ENCODE measurements at regions not wholly inside any gene's neighbourhood (a gene's known extent, or its start where the extent isn't known, plus 50 kb on each side); places are given as distances from the start of the nearest gene placed in this dataset.
"Not testable (repeated sequence)": the region's sequence is repeated elsewhere in the genome, so short reads cannot be mapped to it uniquely, and the experiment has no call there.

DNA sequence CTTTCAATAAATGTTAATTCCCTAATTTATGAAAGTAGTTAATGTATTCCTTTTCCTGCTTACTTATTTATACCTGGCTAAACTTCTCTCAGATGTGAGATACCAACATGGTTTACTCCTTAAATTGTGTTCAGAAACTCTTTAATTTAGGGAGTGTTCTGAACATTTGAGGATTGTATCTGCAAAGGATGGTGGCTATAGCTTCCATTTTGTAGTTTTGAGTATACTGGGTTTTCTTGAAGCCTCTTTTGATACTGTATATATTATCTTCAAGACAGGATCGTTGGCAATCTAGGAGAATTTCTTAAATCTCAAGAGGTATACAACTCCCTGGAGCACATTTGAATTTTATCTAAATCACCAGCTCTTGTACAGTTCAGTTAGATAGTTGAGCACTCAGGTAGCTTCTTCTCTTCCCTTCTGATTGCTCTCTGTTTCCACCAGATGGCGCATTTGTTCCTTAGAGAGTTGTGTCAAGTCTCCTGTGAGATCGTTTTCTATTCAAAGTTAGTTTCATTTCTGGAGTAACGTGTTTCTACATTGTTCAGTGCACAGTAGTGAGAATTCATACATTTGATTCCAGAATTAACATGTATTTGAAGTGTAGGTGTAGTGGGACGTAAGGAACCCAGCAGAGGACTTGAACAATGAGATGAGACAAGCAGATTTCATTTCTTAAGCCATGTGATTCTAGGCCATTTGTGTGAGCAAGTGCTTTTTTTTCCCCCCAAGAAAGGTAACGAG, 63.2 kb upstream of the GARIN1A start:
- peak; percentile 57 for DNase-seq (ENCODE audit: low read depth, low spot score)
- POLR2A ChIA-PET; dilution Hi-C loops (cut with MboI; ENCODE audit: extremely low pct_ligation_motif_present, low sequenced_read_pairs); H3K9me1 ChIP-seq (replicated peaks; ENCODE audit: control insufficient read depth, extremely low read depth, insufficient read depth, low read length); H3K27me3 ChIP-seq (ENCODE audit: control insufficient read depth in 2 of 2, insufficient read depth in 2 of 2, low read length in 2 of 2); H3K9ac ChIP-seq (replicated peaks; ENCODE audit: extremely low read depth, insufficient read depth, low read length); H4K20me1 ChIP-seq (replicated peaks; ENCODE audit: control insufficient read depth, extremely low read depth, insufficient read depth, low read length); H3K36me3 ChIP-seq (ENCODE audit: control insufficient read depth in 2 of 2, extremely low read depth in 1 of 2, insufficient read depth in 2 of 2, low read length in 2 of 2); intact Hi-C loops (cut with micrococcal nuclease); H3K79me2 ChIP-seq (ENCODE audit: control insufficient read depth, insufficient read depth, low read length); H3K9me3 ChIP-seq (replicated peaks; ENCODE audit: control insufficient read depth, insufficient read depth, low read length); H3K4me1 ChIP-seq (ENCODE audit: control insufficient read depth, extremely low read depth, insufficient read depth, low read length); BruUV-seq (replicated peaks): not testable (repeated sequence)
- peak overlapping the region; percentile 37 for H3K27ac ChIP-seq (ENCODE audit: insufficient read depth, low read depth, low read length)
- peak overlapping the region in 2 of 3 experiments; percentile 25 to 28 for H3K4me3 ChIP-seq (replicated peaks in 1 of 3; ENCODE audit: insufficient read depth in 1 of 3, low read depth in 1 of 3, low read length in 3 of 3)
- peak overlapping the region; percentile 79 for H3K4me2 ChIP-seq (ENCODE audit: insufficient read depth, low read length)
- H2AFZ ChIP-seq (ENCODE audit: low read depth, low read length), result peak overlapping the region; percentile 66
- CTCF ChIA-PET, result interaction anchor here (0.7 to 1.2 kb wide), 9 partner anchors 118 to 314 kb away, joined by 3 to 41 read pairs (median 3); no protein-coding TSS in a partner anchor
- TF ChIP-seq, protein P1, sequence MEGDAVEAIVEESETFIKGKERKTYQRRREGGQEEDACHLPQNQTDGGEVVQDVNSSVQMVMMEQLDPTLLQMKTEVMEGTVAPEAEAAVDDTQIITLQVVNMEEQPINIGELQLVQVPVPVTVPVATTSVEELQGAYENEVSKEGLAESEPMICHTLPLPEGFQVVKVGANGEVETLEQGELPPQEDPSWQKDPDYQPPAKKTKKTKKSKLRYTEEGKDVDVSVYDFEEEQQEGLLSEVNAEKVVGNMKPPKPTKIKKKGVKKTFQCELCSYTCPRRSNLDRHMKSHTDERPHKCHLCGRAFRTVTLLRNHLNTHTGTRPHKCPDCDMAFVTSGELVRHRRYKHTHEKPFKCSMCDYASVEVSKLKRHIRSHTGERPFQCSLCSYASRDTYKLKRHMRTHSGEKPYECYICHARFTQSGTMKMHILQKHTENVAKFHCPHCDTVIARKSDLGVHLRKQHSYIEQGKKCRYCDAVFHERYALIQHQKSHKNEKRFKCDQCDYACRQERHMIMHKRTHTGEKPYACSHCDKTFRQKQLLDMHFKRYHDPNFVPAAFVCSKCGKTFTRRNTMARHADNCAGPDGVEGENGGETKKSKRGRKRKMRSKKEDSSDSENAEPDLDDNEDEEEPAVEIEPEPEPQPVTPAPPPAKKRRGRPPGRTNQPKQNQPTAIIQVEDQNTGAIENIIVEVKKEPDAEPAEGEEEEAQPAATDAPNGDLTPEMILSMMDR (IDR thresholded peaks at IDR 0.05; ENCODE audit: extremely low read depth in 1 of 2, insufficient read depth in 1 of 2, low read depth in 1 of 2, low read length in 2 of 2), result peak; percentile 13 to 22
- peak; percentile 97 for FAIRE-seq

DNA sequence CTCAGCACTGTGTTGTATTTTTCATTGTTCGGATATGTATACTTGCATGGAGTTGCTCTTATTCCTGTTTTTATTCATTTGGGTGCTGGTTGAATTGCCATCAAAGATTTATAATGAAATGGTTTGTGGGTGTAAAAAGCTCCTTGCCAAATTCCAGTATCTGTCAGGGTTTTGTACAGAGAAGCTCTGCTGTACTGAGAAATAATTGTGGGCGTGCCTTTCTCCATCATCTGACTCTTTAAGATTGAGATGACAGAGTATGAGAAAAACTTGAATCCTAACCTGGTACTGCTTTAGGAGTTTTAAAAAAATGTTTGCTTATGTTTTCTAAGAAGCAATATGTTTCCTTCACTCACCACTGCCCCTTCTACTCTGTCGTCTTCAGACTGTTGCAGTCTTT, 58.7 kb upstream of the GARIN1A start:
- H3K9me1 ChIP-seq (replicated peaks; ENCODE audit: control insufficient read depth, extremely low read depth, insufficient read depth, low read length); BruUV-seq (replicated peaks); H3K9me3 ChIP-seq (replicated peaks; ENCODE audit: control insufficient read depth, insufficient read depth, low read length); H3K79me2 ChIP-seq (ENCODE audit: control insufficient read depth, insufficient read depth, low read length); CTCF ChIA-PET; H3K4me3 ChIP-seq (replicated peaks in 1 of 3; ENCODE audit: insufficient read depth in 1 of 3, low read depth in 1 of 3, low read length in 3 of 3); dilution Hi-C loops (cut with MboI; ENCODE audit: extremely low pct_ligation_motif_present, low sequenced_read_pairs); POLR2A ChIA-PET; DNase-seq (ENCODE audit: low read depth, low spot score); H3K4me2 ChIP-seq (ENCODE audit: insufficient read depth, low read length); H3K9ac ChIP-seq (replicated peaks; ENCODE audit: extremely low read depth, insufficient read depth, low read length); FAIRE-seq; intact Hi-C loops (cut with micrococcal nuclease); H2AFZ ChIP-seq (ENCODE audit: low read depth, low read length); H3K27ac ChIP-seq (ENCODE audit: insufficient read depth, low read depth, low read length); H4K20me1 ChIP-seq (replicated peaks; ENCODE audit: control insufficient read depth, extremely low read depth, insufficient read depth, low read length); H3K4me1 ChIP-seq (ENCODE audit: control insufficient read depth, extremely low read depth, insufficient read depth, low read length); H3K36me3 ChIP-seq (ENCODE audit: control insufficient read depth in 2 of 2, extremely low read depth in 1 of 2, insufficient read depth in 2 of 2, low read length in 2 of 2); H3K27me3 ChIP-seq (ENCODE audit: control insufficient read depth in 2 of 2, insufficient read depth in 2 of 2, low read length in 2 of 2): not testable (repeated sequence)

DNA sequence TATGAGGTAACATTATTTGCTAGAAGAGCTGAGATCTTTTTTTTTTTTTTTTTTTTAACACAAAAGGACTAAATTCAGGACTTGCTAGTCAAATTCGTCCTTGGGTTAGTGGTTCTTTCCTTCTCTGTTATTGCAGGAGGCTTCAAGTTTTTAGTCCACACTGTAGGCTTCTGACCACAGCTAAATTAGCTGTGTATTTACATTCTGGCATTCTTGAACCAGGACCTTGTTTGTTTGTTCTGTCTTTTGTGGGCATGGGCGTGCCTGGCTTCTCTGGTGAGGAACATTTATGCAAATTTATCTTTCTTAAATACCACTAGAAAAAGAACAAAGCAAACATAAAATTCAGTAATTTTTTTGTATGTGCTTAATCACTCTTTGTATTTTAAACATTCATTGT, 57.3 kb upstream of the GARIN1A start:
- H3K9ac ChIP-seq (replicated peaks; ENCODE audit: extremely low read depth, insufficient read depth, low read length); H3K4me3 ChIP-seq (replicated peaks in 1 of 3; ENCODE audit: insufficient read depth in 1 of 3, low read depth in 1 of 3, low read length in 3 of 3); H3K4me2 ChIP-seq (ENCODE audit: insufficient read depth, low read length); H2AFZ ChIP-seq (ENCODE audit: low read depth, low read length); H3K27me3 ChIP-seq (ENCODE audit: control insufficient read depth in 2 of 2, insufficient read depth in 2 of 2, low read length in 2 of 2); H4K20me1 ChIP-seq (replicated peaks; ENCODE audit: control insufficient read depth, extremely low read depth, insufficient read depth, low read length); DNase-seq (ENCODE audit: low read depth, low spot score); H3K9me3 ChIP-seq (replicated peaks; ENCODE audit: control insufficient read depth, insufficient read depth, low read length); intact Hi-C loops (cut with micrococcal nuclease); H3K79me2 ChIP-seq (ENCODE audit: control insufficient read depth, insufficient read depth, low read length); H3K4me1 ChIP-seq (ENCODE audit: control insufficient read depth, extremely low read depth, insufficient read depth, low read length); BruUV-seq (replicated peaks); H3K36me3 ChIP-seq (ENCODE audit: control insufficient read depth in 2 of 2, extremely low read depth in 1 of 2, insufficient read depth in 2 of 2, low read length in 2 of 2); dilution Hi-C loops (cut with MboI; ENCODE audit: extremely low pct_ligation_motif_present, low sequenced_read_pairs); FAIRE-seq; POLR2A ChIA-PET; H3K27ac ChIP-seq (ENCODE audit: insufficient read depth, low read depth, low read length); H3K9me1 ChIP-seq (replicated peaks; ENCODE audit: control insufficient read depth, extremely low read depth, insufficient read depth, low read length): not testable (repeated sequence)
- CTCF ChIA-PET, result interaction anchor here (0.7 to 1.5 kb wide), 2 partner anchors 269 to 450 kb away, joined by 3 to 5 read pairs; no protein-coding TSS in a partner anchor
